Pulmonary artery endothelial cell (primary cell): ENCODE measurements at regions not wholly inside any gene's neighbourhood (a gene's known extent, or its start where the extent isn't known, plus 50 kb on each side); places are given as distances from the start of the nearest gene placed in this dataset.
"Not testable (repeated sequence)": the region's sequence is repeated elsewhere in the genome, so short reads cannot be mapped to it uniquely, and the experiment has no call there.

Experiments used
- DNase-seq: peaks from one replicate; pipeline ENCODE4 v3.0.0-alpha.2; 2011; ENCODE audit warnings: low read depth, low spot score

DNA sequence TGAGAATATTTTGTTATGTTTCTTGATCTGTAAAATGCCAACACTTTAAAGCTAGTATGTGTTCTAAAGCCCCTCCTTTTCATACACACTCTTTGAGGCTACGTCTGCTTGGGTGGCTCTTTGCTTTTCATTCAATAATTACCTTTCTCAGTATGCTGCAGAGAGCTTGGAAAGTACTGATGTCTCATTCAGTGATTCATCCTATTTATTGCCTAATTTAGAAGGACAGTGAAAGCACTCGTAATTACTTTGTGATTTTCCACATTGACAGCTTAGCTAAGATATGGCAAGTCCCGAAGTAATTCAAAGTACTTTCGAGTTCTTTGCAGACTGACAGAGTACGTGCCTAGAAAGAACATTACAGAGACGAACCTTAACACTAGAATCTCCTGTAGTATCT is 57.2 kb downstream of the BMP15 start:
- no peak for DNase-seq

DNA sequence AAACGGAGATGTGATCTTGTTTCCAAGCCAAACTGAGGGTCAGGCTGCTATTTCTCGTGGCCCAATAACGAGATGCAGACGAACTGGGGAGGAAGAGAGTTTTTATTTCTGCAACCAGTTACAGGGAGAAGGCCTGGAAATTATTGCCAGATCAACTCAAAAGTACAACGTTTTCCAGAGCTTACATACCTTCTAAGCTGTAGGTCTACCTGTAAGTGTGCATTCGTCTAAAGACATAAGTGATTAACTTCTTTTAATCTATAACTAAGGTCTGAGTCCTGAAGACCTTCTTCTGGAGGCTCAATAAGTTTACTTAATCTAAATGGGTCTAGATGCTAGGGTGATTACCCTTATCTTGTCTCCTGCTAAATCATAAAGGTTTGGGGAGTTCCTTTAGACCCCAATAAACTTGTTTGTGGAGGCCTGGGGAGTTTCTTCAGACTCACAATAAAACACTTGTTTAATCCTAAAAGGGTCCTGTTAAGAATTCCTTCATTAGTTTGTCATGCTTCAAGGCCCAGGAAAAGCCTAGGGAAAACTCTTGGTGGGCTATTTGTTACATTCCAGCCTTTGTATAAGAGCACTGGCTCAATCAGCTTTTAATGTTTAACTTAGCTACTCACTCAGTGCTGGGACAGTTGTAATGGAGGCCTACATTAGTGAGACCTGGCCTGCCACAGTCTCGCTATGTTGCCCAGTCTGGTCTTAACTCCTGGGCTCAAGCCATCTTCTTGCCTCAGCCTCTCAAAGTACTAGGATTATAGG is 58.5 kb downstream of the BMP15 start:
- not testable (repeated sequence) for DNase-seq

DNA sequence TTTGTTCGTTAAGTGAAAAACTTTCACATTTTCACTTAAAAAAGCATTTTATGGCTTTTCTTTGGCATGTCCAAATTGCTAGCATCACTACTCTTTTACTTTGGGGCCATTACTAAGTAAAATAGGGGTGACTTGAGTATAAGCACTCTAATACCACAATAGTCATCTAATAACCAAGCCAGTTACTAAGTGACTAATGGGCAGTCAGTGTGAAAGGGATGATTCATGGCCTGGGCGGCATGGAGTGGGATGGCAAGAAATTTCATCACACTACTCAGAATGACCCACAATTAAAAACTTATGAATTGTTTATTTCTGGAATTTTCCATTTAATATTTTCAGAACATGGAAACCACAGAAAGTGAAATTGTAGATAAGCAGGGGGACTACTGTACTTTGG is 60.9 kb downstream of the BMP15 start:
- DNase-seq, result no peak

DNA sequence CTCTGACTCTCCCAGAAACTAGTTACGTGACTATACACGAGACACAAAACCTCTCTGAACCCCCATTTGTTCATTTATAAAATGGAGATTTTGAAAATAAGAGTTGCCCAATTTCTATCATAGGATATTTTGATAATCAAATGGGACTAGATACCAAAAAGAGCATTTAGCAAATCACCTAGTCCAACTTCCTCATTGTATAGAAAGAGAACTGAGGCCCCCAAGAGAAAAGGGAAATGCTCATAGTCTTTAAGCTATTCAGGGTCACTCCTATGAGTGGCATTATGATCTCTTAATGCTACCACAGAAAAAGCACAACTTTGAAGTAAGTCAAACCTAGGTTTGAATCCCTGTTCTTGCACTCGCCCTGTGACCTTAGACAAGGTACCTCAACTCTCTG is 62.7 kb downstream of the BMP15 start:
- no peak for DNase-seq

DNA sequence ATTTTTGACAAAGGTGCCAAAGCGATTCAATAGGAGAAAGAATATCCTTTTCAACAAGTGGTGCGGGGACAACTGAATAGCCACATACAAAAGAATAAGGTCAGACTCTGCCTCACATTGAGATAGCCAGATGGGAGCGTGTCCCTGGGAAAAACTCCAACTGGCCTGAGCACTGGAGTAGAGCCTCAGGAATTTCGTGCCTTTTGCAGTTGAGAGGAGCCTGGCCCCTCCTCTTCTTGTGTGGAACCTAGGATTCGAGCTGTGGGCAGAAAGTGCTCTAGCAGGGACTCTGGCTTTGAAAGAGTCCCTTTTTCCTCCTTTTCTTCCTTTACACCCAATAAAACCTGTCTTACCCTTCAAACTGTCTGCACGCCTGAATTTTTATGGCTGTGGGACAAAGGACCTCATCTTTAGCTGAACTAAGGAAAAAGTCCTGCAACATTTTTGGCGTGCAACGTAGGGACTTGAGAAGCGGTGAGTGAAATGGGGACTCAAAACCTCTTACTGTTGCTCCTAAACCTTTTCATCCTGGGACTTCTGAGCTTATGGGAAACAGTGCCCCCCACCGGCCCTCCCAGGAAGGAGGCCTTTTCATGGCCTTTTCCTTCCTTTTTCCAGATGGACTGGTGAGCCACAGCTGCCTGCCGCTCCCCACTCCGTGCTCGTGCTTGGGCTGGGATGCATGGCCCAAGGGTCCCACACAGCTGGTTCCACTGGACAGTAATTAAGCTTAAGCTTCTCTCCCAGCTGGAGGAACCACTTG is 68.6 kb downstream of the BMP15 start:
- no peak for DNase-seq

DNA sequence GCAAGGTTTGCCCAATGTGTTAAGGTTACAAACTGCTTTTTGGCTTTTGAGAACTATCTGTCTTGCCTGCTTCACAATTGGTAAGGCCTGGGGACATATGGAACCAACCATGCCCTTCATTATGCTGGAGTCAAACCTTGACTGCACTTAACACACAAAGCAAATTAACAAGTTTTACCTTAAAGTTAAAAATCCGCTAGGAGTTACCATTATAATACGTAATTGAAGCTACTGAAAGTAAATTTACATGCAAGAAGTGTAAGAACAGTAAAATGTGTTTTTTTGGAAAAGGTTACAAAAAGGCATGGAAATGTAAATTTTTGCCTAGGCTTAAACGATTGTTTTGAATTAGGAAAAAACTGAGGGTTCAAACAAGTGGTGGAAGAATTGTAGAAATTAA is 69.7 kb downstream of the BMP15 start:
- DNase-seq, result no peak

DNA sequence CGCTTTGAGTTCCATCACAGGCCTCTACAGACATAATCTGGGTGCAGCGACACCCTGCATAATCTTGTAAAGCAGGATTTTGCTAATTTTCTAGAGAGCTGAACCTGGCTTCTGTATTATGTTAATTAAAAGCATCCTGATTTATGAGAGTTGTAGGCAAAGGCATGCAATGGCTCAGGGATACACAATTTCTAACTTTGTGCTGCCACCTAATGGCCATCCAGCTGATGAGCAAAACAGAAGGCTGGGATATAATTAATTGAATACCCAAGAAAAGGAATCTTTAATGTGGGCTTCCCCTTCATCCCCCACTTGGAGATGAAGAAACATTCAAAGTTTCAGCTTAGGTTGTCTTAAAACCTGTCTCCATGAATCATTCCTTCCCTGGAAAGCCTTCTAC is 78.1 kb downstream of the BMP15 start:
- peak; percentile 4 for DNase-seq

DNA sequence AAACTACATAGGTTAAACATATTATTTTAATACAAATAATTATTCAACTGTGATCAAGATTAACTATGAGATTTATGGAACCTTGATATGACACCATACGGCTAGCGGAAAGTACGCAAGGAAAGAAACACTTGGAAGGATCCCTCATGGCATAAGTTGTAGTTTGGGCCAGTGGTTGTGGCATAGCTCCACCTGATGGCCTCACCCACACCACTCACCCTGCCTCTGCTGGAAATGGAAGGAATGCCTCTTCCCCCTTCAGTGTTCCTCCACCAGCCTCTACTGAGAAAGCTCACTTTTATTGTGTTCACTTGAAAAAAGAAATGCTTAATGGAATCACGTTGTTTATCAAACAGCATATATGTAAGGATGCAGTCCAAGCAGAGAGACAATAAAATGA is 86.4 kb downstream of the BMP15 start:
- DNase-seq, result no peak

DNA sequence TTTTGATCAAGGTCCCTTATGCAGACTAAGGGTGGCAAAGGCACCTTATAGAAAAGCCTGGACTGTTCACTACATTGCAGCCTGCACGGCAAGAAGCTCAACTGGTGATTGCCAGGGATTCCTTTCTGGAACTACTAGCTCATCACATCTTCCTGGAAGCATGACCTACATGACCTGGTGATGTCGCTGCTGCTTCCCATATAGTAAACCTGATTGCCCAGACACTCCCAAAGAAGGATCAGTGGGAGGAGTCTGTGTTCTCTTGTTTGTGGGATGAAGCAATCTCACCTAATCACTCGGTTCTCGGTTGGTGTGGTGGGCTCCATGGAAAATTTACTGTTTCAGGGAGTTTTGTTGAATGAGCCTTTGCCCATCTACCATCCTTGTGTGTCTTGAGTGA is 89.8 kb downstream of the BMP15 start:
- not testable (repeated sequence) for DNase-seq

DNA sequence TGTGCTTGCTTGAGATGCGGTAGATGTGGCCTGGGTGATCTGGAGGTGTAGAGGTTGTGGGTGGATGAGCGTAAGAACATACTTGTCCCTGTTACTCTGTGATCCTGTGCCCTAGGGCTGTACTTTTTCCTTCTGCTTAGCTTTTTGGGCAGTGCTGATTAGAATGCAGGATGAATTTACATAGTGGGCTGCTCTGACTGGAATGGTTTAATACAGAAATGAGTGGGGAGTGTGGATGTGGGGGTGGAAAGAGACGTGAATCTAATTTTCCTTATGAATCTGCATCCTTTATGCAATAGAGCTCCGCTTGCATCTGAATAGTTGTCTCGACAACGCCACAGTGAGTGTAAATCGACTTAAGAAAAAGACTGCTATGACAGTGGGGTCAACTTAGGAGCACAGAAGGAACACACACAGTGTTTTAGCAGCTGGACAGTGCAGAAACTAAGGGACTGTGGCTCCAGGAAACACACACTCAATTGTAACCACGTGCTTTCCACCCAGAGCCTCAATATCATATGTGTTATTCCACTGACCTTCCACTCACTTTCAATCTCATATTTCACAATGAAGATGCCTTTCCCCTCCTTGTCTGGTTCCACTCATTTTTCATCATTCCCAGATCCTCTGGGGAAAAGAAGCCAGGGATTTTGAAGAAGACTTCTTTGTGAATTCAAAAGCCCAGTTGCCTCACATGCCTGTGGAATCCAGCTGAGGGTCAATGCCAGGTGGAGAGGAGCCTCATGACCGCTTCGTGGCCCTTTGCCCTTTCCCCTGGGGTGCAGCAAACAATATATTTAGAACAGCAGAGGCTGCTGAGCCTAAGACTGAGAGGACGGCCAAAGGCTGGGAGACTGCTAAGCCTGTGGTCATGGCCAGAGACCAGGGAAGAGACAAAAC is 91.4 kb downstream of the BMP15 start:
- DNase-seq, result not testable (repeated sequence)

DNA sequence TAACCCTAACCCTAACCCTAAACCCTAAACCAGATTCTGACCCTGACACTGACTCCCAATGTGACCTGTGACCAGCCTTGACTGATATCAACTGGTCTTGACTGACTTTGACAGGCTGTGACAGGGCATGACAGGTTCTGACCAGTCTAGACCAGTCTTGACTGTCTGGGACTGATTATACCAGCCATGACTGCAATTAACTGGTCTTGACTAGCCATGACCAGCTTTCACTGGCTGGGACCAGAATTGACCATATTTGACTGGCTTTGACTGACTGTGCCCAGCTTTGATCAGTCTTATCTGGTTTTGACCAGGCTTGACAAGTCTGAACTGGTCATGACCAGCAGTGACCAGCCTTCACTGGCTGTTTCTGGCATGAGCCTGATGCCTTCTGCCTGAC is 95.5 kb downstream of the BMP15 start:
- no peak for DNase-seq

DNA sequence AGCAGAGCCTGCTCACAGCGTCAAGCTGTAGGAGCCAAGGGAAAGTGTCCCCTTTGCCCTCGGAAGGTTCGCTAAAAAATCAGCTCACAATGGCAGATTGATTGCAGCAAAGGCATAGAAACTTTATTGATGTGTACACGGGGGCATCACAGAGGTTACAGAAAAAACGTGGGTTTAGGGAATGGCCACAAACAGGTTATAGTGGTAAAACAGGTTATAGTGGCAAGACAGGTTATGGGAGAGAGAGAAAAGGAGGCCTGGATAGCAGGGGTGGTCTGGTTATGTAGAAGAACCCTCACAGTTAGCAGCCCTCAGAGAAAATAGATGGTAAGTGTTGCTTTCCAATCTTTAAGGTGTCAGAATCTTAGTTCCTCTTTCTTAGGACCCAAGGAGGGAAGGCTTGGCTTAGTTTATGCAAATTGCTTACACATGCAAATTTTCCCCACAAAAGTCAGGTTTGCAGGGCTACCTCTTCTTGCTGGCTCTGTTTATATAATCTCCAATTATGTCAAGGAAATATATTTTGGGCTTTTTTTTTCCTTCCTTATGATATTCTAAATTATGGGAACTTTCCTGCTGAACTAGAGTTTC is 113.7 kb downstream of the BMP15 start:
- DNase-seq, result no peak

DNA sequence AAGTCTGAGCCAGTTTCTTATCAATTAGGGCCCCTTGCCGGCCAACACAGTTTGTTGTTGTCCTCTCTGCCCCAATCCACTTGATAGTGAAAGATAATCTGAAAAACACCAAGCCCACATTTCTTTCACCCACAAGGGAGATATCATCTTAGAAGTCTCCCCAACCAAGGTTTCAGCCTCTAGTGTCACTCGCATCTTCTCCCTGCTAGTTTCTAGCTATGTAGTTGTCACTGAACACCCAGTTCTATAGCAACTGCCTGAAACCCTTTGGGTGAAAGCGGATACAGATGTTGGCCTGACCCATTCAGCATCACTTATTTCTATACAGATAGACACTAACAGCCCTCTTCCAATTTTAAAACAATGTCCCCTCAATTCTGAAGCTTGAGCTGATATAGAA is 116.3 kb downstream of the BMP15 start:
- DNase-seq, result no peak

DNA sequence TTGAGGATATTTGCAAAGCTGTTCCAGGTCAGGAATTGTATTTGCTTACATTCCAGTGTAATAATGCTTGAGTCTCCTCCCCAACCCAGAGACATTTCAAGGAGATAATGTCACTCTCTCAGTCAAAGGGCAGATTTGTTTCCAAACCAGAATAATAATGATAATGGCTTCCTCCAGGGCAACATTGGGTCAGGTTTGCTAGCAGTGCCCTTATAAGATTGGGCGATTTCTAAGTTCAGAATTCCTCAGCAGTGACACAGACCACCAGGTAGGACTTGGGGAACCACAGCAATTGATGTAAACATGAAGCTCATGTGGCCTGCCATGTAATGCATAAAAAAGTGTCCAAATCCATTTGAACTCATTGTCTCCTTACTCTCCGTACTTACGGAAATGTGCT is 125.2 kb downstream of the BMP15 start:
- no peak for DNase-seq

DNA sequence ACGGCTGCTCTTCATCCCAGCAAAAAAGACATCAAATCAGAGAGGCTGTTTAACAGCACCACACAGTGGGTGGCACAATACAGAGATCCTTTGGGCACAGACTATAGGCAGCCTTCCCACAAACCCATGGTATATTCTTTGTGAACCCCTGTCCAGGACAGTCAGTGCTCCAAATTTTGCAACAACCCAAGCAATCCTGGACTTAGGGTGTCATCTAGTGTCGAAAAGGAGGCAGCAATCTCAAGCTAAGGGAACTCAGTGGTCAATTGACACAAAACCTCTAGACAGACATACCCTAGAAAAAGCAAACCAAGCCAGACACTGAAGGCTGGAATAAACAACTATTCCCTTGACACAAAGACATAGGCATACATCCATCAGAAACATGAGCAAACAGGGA is 137.4 kb downstream of the BMP15 start:
- DNase-seq, result no peak

DNA sequence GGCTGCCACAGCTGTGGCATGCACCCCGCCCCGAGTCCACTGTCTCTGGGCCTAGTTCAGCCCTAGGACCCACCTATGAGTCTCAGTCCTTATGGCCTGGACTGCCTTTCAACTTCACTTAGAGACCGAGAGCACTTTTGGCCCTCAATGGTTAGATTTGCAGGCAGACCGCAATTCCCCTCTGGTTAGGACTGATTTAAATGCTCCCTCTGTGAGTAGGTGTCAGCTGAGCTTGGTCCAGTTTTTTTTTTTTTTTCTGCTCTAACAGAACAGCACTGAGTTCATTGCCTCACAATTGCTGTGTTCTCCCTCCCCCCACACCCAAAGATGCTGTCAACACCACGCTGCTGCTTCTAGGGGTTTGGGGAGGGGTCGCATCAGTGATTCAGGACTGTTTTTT is 143.2 kb downstream of the BMP15 start:
- DNase-seq, result no peak

DNA sequence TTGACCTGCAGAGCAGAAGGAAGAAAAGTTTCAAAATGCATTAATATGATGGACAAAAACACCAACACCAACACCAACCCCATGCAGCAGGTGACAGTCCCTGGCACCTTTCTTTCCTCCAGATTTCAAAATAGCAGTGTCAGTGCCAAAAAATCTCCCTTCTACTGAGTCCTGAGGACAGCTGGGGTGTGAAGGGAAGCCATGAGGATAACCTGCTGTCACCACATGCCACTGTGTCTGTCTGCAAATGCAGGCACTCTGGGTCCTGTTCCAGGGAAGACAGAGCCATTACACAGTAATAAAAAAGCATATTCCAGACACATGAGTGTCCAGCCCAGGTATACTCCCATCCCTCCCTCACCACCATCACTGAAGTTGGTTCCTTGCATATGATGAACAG is 187.5 kb downstream of the BMP15 start:
- DNase-seq, result no peak

DNA sequence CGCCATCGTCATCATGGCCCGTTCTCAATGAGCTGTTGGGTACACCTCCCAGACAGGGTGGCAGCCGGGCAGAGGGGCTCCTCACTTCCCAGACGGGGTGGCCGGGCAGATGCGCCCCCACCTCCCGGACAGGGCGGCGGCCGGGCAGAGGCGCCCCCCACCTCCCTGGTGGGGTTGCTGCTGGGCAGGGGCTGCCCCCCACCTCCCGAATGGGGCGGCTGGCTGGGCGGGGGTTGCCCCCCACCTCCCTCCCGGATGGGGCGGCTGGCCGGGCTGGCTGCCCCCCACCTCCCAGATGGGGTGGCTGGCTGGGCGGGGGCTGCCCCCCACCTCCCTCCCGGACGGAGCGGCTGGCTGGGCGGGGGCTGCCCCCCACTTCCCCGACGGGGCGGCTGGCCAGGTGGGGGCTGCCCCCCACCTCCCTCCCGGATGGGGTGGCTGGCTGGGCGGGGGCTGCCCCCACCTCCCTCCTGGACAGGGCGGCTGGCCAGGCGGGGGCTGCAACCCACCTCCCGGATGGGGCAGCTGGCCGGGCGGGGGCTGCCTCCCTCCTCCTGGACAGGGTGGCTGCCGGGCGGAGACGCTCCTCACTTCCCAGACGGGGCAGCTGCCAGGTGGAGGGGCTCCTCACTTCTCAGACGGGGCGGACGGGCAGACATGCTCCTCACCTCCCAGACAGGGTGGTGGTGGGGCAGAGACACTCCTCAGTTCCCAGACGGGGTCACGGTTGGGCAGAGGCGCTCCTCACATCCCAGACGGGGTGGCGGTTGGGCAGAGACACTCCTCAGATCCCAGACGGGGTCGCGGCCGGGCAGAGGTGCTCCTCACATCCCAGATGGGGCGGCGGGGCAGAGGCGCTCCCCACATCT is 208.8 kb downstream of the BMP15 start:
- DNase-seq, result not testable (repeated sequence)

DNA sequence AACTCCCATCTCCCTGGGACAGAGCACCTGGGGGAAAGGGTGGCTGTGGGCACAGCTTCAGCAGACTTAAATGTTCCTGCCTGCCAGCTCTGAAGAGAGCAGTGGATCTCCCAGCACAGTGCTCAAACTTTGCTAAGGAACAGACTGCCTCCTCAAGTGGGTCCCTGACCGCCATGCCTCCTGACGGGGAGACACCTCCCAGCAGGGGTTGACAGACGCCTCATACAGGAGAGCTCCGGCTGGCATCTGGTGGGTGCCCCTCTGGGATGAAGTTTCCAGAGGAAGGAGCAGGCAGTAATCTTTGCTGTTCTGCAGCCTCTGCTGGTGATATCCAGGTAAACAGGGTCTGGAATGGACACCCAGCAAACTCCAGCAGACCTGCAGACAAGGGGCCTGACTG is 206.9 kb upstream of the NUDT10 start:
- DNase-seq, result not testable (repeated sequence)

DNA sequence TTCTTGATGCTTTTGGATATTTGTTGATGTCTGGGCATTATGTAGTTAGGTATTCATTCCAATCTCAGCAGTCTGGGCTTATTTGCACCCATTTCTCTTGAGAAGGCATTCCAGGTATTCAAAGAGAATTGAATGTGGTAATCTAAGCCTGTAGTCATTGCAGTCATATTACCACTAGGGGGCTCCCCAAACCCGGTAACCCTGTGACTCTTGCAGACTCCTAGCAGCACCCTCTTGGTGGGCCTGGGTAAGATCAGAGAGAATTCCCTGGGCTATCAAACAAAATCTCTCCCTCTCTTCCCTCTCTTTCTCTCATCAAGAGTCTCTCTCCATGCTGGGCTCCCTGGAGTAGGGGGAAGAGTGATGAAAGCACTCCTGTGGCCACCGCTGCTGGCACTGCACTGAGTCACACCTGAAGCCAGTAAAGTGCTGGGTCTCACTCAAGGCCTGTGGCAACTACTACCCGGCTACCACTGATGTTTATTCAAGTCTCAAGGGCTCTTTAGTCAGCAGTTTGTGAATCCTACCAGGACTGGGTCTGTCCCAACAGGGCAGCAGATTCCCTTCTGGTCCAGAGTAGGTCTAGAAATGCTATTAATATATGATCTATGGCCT is 187.7 kb upstream of the NUDT10 start:
- no peak for DNase-seq
